CD14-positive monocyte (primary cell): ENCODE measurements at regions not wholly inside any gene's neighbourhood (a gene's known extent, or its start where the extent isn't known, plus 50 kb on each side); places are given as distances from the start of the nearest gene placed in this dataset.

Experiments used
- DNase-seq, 3 donors: peaks; one replicate each; pipeline ENCODE4 v3.0.0-alpha.2; 2011 to 2022
- H2AFZ ChIP-seq: 2 replicates; pipeline ENCODE4 v1.6.0; 2012; ENCODE audit warnings: mild to moderate bottlenecking, low read depth, low read length, inconsistent platforms; ENCODE audit not compliant: insufficient read depth, poor library complexity, severe bottlenecking
- H3K27ac ChIP-seq, 2 donors: 1 replicate in 1 of 2; 2 replicates in 1 of 2; pipeline ENCODE4 v1.5.1; 2012 to 2013; ENCODE audit warnings: low read length in 2 of 2, control low read depth in 1 of 2, inconsistent platforms in 1 of 2, low read depth in 1 of 2, mild to moderate bottlenecking in 1 of 2
- H3K27me3 ChIP-seq, 2 donors: one replicate each; pipeline versions ENCODE4 v1.6.0 to v1.6.1; 2011 to 2013; ENCODE audit warnings: low read length in 2 of 2; ENCODE audit not compliant: control insufficient read depth in 2 of 2, insufficient read depth in 2 of 2
- H3K36me3 ChIP-seq, 2 donors: replicated peaks in 1 of 2; 1 replicate in 1 of 2; 2 replicates in 1 of 2; pipeline versions ENCODE4 v1.5.1 to v1.6.1; 2012 to 2013; ENCODE audit warnings: low read length in 2 of 2, control low read depth in 1 of 2, inconsistent platforms in 1 of 2, mild to moderate bottlenecking in 1 of 2; ENCODE audit not compliant: insufficient read depth in 2 of 2, control insufficient read depth in 1 of 2
- H3K4me1 ChIP-seq, 2 donors: 1 replicate in 1 of 2; 2 replicates in 1 of 2; pipeline versions ENCODE4 v1.5.1 to v1.6.1; 2012 to 2013; ENCODE audit warnings: low read length in 2 of 2, control low read depth in 1 of 2, inconsistent platforms in 1 of 2, mild to moderate bottlenecking in 1 of 2, moderate library complexity in 1 of 2; ENCODE audit not compliant: insufficient read depth in 2 of 2, control insufficient read depth in 1 of 2
- H3K4me2 ChIP-seq: replicated peaks from 2 replicates; pipeline ENCODE3; 2012; ENCODE audit warnings: low read length, moderate library complexity, mild to moderate bottlenecking; ENCODE audit not compliant: poor library complexity, severe bottlenecking; ENCODE audit errors: extremely low read depth
- H3K4me3 ChIP-seq, 3 experiments: fragments of 200-600 bp in 1 of 3; sonication (generic) in 1 of 3; replicated peaks in 1 of 3; 1 replicate in 2 of 3; 2 replicates in 1 of 3; pipeline ENCODE4 v1.5.1; 2011 to 2013; ENCODE audit warnings: low read length in 3 of 3, mild to moderate bottlenecking in 3 of 3, control low read depth in 2 of 3, low read depth in 2 of 3, inconsistent platforms in 1 of 3, moderate library complexity in 1 of 3
- H3K79me2 ChIP-seq: 2 replicates; pipeline ENCODE4 v1.6.0; 2012; ENCODE audit warnings: mild to moderate bottlenecking, control low read depth, inconsistent platforms, low read length, moderate library complexity; ENCODE audit not compliant: insufficient read depth
- H3K9ac ChIP-seq: 2 replicates; pipeline ENCODE4 v1.6.0; 2017; ENCODE audit warnings: low read length, mild to moderate bottlenecking; ENCODE audit not compliant: insufficient read depth, poor library complexity, severe bottlenecking
- H3K9me3 ChIP-seq, 2 donors: replicated peaks in 1 of 2; 1 replicate in 1 of 2; 2 replicates in 1 of 2; pipeline versions ENCODE4 v1.5.1 to v1.6.1; 2012 to 2013; ENCODE audit warnings: low read length in 2 of 2, control low read depth in 1 of 2; ENCODE audit not compliant: control insufficient read depth in 1 of 2, insufficient read depth in 1 of 2
- H4K20me1 ChIP-seq: 2 replicates; pipeline ENCODE4 v1.6.0; 2012; ENCODE audit warnings: mild to moderate bottlenecking, low read length, control low read depth, moderate library complexity; ENCODE audit not compliant: insufficient read depth
- H3K27ac Mint-ChIP-seq, 7 donors: one replicate each; pipeline ENCODE4 v1.8.0; 2020; ENCODE audit warnings: mild to moderate bottlenecking in 7 of 7, mixed read lengths in 7 of 7, moderate library complexity in 6 of 7, inconsistent platforms in 2 of 7
- H3K27me3 Mint-ChIP-seq, 3 donors: one replicate each; pipeline ENCODE4 v1.8.0; 2021 to 2022; ENCODE audit warnings: low read depth in 3 of 3, mild to moderate bottlenecking in 3 of 3, mixed read lengths in 3 of 3, moderate library complexity in 3 of 3, inconsistent platforms in 1 of 3
- H3K36me3 Mint-ChIP-seq, 2 donors: one replicate each; pipeline ENCODE4 v1.8.0; 2020; ENCODE audit warnings: mixed read lengths in 2 of 2, inconsistent platforms in 1 of 2, mild to moderate bottlenecking in 1 of 2
- H3K4me1 Mint-ChIP-seq: one replicate; pipeline ENCODE4 v1.8.0; 2020; ENCODE audit warnings: mild to moderate bottlenecking, mixed read lengths
- H3K4me3 Mint-ChIP-seq, 2 donors: one replicate each; pipeline ENCODE4 v1.8.0; 2020; ENCODE audit warnings: mild to moderate bottlenecking in 2 of 2, mixed read lengths in 2 of 2, moderate library complexity in 1 of 2
- H3K9me3 Mint-ChIP-seq, 7 donors: one replicate each; pipeline ENCODE4 v1.8.0; 2020 to 2022; ENCODE audit warnings: mixed read lengths in 7 of 7, mild to moderate bottlenecking in 6 of 7, moderate library complexity in 6 of 7, inconsistent platforms in 2 of 7
- WGBS: methylation state at CpG from one replicate; pipeline ENCODE4 v1.1.5; 2013; ENCODE audit warnings: missing lambda C conversion rate; ENCODE audit not compliant: insufficient coverage; 5-methylcytosine and 5-hydroxymethylcytosine counted together
- intact Hi-C, 2 donors: fragments of 100-400 bp; cut with micrococcal nuclease; formaldehyde crosslinking; loops; one replicate each; pipeline versions ENCODE4 v1.15.0 to v1.15.1; 2023
- TF ChIP-seq, protein P1 (sequence below): fragments of 200-600 bp; IDR thresholded peaks from one replicate; pipeline ENCODE4 v1.8.0; 2022; ENCODE audit warnings: antibody characterized with exemption, mild to moderate bottlenecking

DNA sequence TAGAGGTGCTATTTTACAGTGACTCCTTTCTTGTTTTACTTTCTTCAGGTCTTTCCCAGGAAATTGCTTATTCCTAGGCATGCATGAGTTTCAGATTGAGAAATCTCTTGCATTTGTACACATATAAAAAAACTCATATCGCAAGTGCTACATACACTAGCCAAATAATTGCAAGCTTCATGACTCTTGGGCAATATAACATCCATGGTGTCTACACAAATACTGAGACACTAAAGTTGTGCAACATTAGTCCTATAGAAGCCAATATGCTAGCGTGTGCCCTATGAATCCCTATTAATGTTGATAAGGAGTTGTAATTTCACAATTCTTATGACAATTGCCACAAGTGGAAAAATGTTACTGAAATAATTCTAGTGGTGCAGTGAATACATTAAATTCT, 591.0 kb downstream of the ADGRL2 start:
- no peak overlapping the region for H3K27ac Mint-ChIP-seq
- H3K4me2 ChIP-seq: no peak overlapping the region
- H3K79me2 ChIP-seq: no peaks in the 10 kb centered on the region

DNA sequence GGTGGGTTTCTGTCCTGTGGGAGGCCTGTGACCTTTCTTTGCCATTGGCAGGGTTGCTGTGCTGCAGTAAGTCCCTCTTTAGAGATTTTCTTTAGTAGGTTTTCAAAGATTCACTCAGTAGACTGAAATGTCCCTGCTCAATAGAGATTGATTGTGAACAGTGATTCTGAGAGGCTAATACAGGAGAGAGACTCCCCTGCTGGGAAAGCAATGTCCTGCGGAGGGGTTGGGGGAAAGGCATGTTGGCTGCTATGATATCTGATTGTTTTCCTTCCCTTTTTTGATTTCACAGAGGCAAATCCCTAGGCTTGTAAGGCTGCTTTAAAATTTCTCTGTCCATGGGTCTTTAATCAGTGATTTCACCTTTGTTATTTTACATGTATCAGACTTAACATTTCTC, 589.9 kb downstream of the ADGRL2 start:
- intact Hi-C loops: no loop called here
- H4K20me1 ChIP-seq: no peaks in the 10 kb centered on the region
- peaks cover 3% of the 10 kb centered on the region for H3K4me1 Mint-ChIP-seq
- no peak overlapping the region for H3K4me3 ChIP-seq
- TF ChIP-seq, protein P1, sequence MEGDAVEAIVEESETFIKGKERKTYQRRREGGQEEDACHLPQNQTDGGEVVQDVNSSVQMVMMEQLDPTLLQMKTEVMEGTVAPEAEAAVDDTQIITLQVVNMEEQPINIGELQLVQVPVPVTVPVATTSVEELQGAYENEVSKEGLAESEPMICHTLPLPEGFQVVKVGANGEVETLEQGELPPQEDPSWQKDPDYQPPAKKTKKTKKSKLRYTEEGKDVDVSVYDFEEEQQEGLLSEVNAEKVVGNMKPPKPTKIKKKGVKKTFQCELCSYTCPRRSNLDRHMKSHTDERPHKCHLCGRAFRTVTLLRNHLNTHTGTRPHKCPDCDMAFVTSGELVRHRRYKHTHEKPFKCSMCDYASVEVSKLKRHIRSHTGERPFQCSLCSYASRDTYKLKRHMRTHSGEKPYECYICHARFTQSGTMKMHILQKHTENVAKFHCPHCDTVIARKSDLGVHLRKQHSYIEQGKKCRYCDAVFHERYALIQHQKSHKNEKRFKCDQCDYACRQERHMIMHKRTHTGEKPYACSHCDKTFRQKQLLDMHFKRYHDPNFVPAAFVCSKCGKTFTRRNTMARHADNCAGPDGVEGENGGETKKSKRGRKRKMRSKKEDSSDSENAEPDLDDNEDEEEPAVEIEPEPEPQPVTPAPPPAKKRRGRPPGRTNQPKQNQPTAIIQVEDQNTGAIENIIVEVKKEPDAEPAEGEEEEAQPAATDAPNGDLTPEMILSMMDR: no peak
- H2AFZ ChIP-seq: no peak overlapping the region
- no peak for DNase-seq
- no peak overlapping the region for H3K27ac Mint-ChIP-seq
- no peaks in the 10 kb centered on the region for H3K4me1 ChIP-seq
- H3K27me3 ChIP-seq: no peaks in the 10 kb centered on the region
- no peak overlapping the region for H3K4me2 ChIP-seq
- no peak overlapping the region for H3K4me3 Mint-ChIP-seq
- no peak overlapping the region for H3K9ac ChIP-seq
- H3K9me3 ChIP-seq: no peaks in the 10 kb centered on the region
- WGBS: 20% methylated on average over 1 of the region's 1 CpG
- no peaks in the 10 kb centered on the region for H3K36me3 ChIP-seq
- H3K79me2 ChIP-seq: no peaks in the 10 kb centered on the region
- no peak overlapping the region for H3K27ac ChIP-seq
- H3K9me3 Mint-ChIP-seq: peaks cover 0 to 3% (median 2%) of the 10 kb centered on the region in 7 donors
- peaks cover 0 to 1% (median 1%) of the 10 kb centered on the region in 3 donors for H3K27me3 Mint-ChIP-seq
- no peaks in the 10 kb centered on the region for H3K36me3 Mint-ChIP-seq

More for the DNA sequence above, 591.0 kb downstream of the ADGRL2 start:
- Histone ChIP-seq H3K4me3 (no peak overlapping the region), H3K4me1 (no peaks in the 10 kb centered on the region), H4K20me1 (no peaks in the 10 kb centered on the region), H2AFZ (no peak overlapping the region), H3K27ac (no peak overlapping the region), H3K9ac (no peak overlapping the region), H3K27me3 (no peaks in the 10 kb centered on the region), H3K36me3 (no peaks in the 10 kb centered on the region), H3K9me3 (no peaks in the 10 kb centered on the region)
- Mint-ChIP-seq H3K4me1 (peaks cover 4% of the 10 kb centered on the region), H3K4me3 (no peak overlapping the region), H3K36me3 (no peaks in the 10 kb centered on the region), H3K27me3 (peaks cover 0 to 1% (median 0%) of the 10 kb centered on the region in 3 donors), H3K9me3 (peaks cover 0 to 3% (median 0%) of the 10 kb centered on the region in 7 donors)
- whole genome bisulfite sequencing: 50% methylated on average over 1 of the region's 2 CpGs
- intact Hi-C loops: no loop called here
- no peak for DNase-seq
- TF ChIP-seq, protein P1: no peak
